Kidney (tissue), 13 donors: ENCODE measurements at regions not wholly inside any gene's neighbourhood (a gene's known extent, or its start where the extent isn't known, plus 50 kb on each side); places are given as distances from the start of the nearest gene placed in this dataset.

Experiments
- DNase-seq, 5 donors: peaks; one replicate each; pipeline ENCODE4 v3.0.0-alpha.2; 2013 to 2020
- FAIRE-seq: peaks from 2 replicates; lab custom pipeline; 2012; peaks lifted over from hg19 to GRCh38; lab: Jason Lieb, UNC
- H3K27ac ChIP-seq, 2 donors: one replicate each; pipeline ENCODE4 v1.7.0; 2013; ENCODE audit warnings: low read depth in 2 of 2, low read length in 2 of 2, inconsistent platforms in 1 of 2
- H3K27me3 ChIP-seq: one replicate; pipeline ENCODE4 v1.7.1; 2013; ENCODE audit warnings: low read length, inconsistent platforms; ENCODE audit not compliant: control insufficient read depth, insufficient read depth
- H3K36me3 ChIP-seq, 3 donors: one replicate each; pipeline versions ENCODE4 v1.7.0 to v1.7.1; 2013; ENCODE audit warnings: low read length in 3 of 3, control low read depth in 1 of 3, inconsistent platforms in 1 of 3; ENCODE audit not compliant: insufficient read depth in 3 of 3, control insufficient read depth in 2 of 3
- H3K4me1 ChIP-seq, 3 donors: one replicate each; pipeline versions ENCODE4 v1.7.0 to v1.7.1; 2013; ENCODE audit warnings: low read length in 3 of 3, inconsistent platforms in 1 of 3, low read depth in 1 of 3; ENCODE audit not compliant: control insufficient read depth in 2 of 3, insufficient read depth in 2 of 3
- H3K4me3 ChIP-seq, 3 donors: one replicate each; pipeline versions ENCODE4 v1.7.0 to v1.8.1; 2013; ENCODE audit warnings: low read length in 3 of 3, control low read depth in 1 of 3, inconsistent platforms in 1 of 3
- H3K9ac ChIP-seq, 3 donors: one replicate each; pipeline versions ENCODE4 v1.7.0 to v1.7.1; 2013; ENCODE audit warnings: low read length in 3 of 3, control low read depth in 1 of 3, inconsistent platforms in 1 of 3
- H3K9me3 ChIP-seq, 3 donors: one replicate each; pipeline versions ENCODE4 v1.7.0 to v1.7.1; 2013; ENCODE audit warnings: low read length in 3 of 3, control low read depth in 1 of 3, inconsistent platforms in 1 of 3; ENCODE audit not compliant: control insufficient read depth in 2 of 3, insufficient read depth in 1 of 3
- intact Hi-C: fragments of 100-400 bp; cut with DNase I; formaldehyde crosslinking; loops from one replicate; pipeline ENCODE4 v1.11.1; 2022
- TF ChIP-seq, protein P1 (sequence below): IDR thresholded peaks from 3 replicates; pipeline ENCODE4 v1.5.1; 2012; ENCODE audit warnings: mild to moderate bottlenecking, moderate library complexity, borderline replicate concordance; ENCODE audit not compliant: insufficient read depth; ENCODE audit errors: extremely low read depth
- donor health status: control.
- donor health status: control.
- donor health status: control.
- donor health status: control.
- donor health status: control.
- donor health status: DM: yes; HTN: yes; CAD: no.
- donor health status: Normal renal cell carcinoma (clear cell type).

DNA sequence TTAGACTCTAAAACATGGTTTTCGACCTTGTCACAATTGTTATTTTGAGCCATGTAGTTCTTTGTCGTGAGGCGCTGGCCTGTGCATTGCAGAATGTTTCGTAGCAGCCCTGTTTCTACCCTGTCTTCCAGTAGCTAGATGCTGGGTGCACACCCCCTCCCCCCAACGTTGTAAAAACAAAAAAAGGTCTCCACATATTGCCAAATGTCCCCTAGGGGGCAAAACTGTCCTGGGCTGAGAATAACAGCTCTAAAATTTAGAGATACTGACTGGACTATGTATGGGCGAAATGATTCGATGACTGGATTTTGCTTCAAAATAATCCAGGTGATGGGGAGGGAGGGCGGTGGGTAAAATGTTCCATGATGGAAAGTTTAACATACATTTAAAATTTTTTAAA is 126.1 kb upstream of the FUT8 start:
- Histone ChIP-seq H3K9ac (no peak overlapping the region), H3K36me3 (no peaks in the 10 kb centered on the region), H3K9me3 (no peaks in the 10 kb centered on the region), H3K27me3 (no peaks in the 10 kb centered on the region), H3K4me3 (no peak overlapping the region), H3K27ac (no peak overlapping the region), H3K4me1 (no peaks in the 10 kb centered on the region)
- TF ChIP-seq, protein P1, sequence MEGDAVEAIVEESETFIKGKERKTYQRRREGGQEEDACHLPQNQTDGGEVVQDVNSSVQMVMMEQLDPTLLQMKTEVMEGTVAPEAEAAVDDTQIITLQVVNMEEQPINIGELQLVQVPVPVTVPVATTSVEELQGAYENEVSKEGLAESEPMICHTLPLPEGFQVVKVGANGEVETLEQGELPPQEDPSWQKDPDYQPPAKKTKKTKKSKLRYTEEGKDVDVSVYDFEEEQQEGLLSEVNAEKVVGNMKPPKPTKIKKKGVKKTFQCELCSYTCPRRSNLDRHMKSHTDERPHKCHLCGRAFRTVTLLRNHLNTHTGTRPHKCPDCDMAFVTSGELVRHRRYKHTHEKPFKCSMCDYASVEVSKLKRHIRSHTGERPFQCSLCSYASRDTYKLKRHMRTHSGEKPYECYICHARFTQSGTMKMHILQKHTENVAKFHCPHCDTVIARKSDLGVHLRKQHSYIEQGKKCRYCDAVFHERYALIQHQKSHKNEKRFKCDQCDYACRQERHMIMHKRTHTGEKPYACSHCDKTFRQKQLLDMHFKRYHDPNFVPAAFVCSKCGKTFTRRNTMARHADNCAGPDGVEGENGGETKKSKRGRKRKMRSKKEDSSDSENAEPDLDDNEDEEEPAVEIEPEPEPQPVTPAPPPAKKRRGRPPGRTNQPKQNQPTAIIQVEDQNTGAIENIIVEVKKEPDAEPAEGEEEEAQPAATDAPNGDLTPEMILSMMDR, result peak; percentile 3
- no peak for FAIRE-seq
- intact Hi-C loops, result no loop called here
- DNase-seq, result no peak

DNA sequence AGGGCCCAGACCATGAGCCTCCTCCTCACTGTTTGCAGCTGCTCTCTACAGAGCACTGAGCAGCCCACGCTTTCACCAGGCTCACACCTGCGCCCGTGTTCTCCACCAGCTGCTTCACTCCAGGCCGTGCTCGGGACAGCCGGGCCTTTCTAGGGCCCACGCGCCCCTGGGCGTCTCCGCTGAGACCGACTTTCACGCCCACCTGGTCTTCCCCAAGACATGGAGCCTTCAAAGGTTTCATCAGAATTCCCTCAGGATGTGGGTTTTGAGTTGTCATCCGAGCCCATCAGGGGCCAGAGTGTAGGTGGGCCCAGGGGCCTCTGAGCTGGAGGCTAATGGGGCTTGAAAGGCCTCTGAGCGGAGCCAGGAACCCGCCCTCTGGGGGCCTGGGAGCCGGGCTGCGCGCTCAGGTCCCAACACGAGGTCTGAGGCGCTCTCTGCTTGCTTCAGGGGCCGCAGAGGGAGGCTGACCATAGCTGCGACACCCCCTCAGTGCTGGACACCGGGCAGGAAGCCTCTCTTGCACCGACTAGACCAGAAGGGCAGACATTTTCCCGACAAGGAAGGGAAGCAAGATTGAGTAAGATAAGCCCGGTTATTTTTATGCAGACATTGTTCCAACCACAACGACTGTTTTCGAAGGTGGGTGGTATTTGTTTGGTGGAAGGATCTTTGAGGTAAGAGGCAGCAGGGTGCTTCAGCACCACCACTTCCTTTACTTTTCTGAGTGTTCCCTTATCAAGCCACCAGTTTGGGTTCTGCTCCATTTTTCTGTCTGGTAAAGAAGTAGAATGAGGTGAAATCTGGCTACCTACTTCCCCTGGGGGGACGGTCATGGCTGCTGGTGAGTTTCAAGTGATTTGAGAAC is 125.0 kb upstream of the FUT8 start:
- DNase-seq (peak in 1 of 5 donors; percentile 35), FAIRE-seq (no peak)
- Histone ChIP-seq H3K27ac (no peak overlapping the region), H3K4me1 (no peaks in the 10 kb centered on the region), H3K36me3 (no peaks in the 10 kb centered on the region), H3K9me3 (no peaks in the 10 kb centered on the region), H3K9ac (no peak overlapping the region), H3K27me3 (no peaks in the 10 kb centered on the region), H3K4me3 (no peak overlapping the region)
- TF ChIP-seq, protein P1, result no peak
- intact Hi-C loops, result no loop called here

DNA sequence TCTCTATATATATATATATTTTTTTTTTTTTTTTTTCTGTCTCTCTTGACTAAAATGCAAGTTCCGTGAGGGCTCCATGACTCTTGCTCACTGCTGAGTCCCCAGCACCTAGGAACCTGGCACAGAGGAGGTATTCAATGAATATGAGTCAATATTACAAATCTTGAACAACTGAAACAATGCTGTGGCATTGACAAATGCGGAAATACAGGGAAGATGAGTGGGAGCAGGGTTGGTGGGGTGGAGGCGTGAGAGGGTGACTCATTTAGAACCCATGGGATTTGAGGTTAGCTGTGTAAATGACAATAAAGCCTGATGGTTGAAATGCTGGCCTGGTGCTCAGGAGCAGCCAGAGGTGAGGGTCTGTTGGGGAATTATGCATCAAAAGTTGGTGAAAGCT is 121.7 kb upstream of the FUT8 start:
- Histone ChIP-seq H3K4me1 (no peaks in the 10 kb centered on the region), H3K4me3 (no peak overlapping the region), H3K27me3 (no peaks in the 10 kb centered on the region), H3K9ac (no peak overlapping the region), H3K36me3 (no peaks in the 10 kb centered on the region), H3K27ac (no peak overlapping the region), H3K9me3 (no peaks in the 10 kb centered on the region)
- FAIRE-seq (no peak), DNase-seq (no peak)
- TF ChIP-seq, protein P1, result no peak
- intact Hi-C loops, result no loop called here
